LNCAP (cell line): ENCODE measurements at regions not wholly inside any gene's neighbourhood (a gene's known extent, or its start where the extent isn't known, plus 50 kb on each side); places are given as distances from the start of the nearest gene placed in this dataset.

Experiments used
- TF ChIP-seq, protein P1 (sequence below): fragments of 450-650 bp; IDR thresholded peaks from 2 replicates; pipeline ENCODE4 v1.5.1; 2017; ENCODE audit warnings: mild to moderate bottlenecking

- TF ChIP-seq, protein P1, sequence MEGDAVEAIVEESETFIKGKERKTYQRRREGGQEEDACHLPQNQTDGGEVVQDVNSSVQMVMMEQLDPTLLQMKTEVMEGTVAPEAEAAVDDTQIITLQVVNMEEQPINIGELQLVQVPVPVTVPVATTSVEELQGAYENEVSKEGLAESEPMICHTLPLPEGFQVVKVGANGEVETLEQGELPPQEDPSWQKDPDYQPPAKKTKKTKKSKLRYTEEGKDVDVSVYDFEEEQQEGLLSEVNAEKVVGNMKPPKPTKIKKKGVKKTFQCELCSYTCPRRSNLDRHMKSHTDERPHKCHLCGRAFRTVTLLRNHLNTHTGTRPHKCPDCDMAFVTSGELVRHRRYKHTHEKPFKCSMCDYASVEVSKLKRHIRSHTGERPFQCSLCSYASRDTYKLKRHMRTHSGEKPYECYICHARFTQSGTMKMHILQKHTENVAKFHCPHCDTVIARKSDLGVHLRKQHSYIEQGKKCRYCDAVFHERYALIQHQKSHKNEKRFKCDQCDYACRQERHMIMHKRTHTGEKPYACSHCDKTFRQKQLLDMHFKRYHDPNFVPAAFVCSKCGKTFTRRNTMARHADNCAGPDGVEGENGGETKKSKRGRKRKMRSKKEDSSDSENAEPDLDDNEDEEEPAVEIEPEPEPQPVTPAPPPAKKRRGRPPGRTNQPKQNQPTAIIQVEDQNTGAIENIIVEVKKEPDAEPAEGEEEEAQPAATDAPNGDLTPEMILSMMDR: no peak
Observed at GRCh38 chr5:89299998-89300397, 417.0 kb upstream of the MEF2C start.

- TF ChIP-seq, protein P1: no peak
Observed at GRCh38 chr5:89297066-89297465, 414.1 kb upstream of the MEF2C start.

DNA sequence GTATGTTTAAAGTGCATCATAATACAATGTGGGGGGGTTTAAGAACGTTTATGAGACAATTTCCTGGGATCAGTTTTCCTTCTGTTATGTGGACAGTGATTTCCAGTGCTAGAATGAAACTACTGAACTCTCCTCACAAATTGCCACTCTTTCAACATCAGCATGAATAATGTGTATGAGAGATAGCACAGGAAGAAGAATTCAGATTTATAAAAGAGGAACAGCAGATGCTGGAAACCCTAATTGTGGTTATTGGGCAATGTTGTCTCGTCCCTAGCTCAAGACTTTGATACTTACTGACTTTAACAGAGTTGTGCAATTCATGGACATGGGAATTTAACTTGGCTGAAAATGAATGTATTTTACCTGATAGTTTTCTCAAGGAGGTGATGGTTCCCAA, 410.8 kb upstream of the MEF2C start:
- TF ChIP-seq, protein P1: no peak

GRCh38 chr5:89292487-89292886, 409.5 kb upstream of the MEF2C start:
- TF ChIP-seq, protein P1: no peak

GRCh38 chr5:89289604-89290003, 406.6 kb upstream of the MEF2C start:
- TF ChIP-seq, protein P1: no peak

DNA sequence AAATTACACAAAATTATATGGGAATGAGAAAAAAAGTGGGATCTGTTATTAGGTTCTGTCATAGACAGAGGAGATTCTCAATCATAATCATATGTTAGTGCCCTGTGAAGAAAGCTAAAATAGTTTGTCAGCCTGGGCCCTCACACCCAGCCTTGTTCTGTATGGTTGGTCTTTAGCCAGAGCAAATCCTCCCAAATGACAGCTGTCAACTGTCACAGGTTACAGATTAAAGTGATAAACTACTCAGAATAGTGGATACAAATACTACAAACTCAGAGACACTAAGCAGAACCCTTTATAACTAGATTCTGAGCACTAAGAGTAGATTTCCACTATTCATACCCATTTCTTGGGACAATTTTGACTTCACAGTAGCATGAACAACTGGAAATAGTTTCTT, 405.0 kb upstream of the MEF2C start:
- TF ChIP-seq, protein P1: no peak

GRCh38 chr5:89286320-89286719, 403.3 kb upstream of the MEF2C start:
- TF ChIP-seq, protein P1: no peak
